ENCODE measurements at regions not wholly inside any gene's neighbourhood (a gene's known extent, or its start where the extent isn't known, plus 50 kb on each side); places are given as distances from the start of the nearest gene placed in this dataset.

DNA sequence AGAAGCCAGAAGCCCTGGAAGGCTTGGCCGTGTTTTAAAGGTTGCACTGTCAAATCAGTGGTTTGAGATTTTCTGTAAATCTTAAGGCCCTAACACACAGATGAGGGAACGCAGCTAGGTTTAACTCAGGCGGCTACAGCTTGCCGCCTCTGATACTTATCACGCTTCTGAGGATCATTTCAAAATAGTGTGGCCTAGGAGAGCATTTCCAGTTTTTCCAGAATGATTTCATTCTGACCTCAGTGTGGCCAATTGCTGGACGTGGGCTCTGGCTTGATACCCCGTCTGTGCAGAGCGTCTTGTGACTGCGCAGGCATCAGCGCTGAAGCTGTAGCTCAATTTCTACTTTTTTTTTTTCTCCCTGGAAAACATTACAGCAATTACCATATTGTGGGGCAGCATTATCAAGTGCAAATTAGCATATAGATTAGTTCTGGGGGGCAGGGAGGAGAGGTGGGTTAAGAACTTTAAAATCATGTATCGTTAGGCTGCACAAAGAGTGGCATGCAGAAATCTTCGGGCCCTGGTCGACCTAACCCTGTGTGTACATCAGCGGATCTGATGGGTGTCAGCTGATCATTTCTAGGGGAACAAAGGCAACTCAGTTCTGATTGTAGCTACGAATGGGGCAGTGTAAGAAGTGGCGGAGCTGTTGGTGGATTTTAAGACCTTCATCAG lies 105.0 kb upstream of the EEF1E1 start:
- POLR2A ChIA-PET, result no interaction called here

DNA sequence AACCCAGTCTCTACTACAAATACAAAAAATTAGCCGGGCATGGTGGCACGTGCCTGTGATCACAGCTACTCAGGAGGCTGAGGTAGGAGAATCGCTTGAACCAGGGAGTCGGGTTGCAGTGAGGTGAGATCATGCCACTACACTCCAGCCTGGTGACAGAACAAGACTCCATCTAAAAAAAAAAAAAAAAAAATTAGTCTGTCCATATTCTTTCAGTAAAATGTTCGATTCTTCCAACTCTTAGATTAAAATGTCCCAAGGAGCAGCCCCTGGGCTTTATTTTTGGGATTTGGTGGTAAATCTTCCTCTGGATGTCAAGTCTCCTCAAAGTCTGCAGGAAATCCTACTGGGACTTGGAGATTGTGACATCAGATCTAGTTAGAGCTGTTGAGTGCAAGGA lies 101.0 kb upstream of the EEF1E1 start:
- TF ChIP-seq, protein P1, sequence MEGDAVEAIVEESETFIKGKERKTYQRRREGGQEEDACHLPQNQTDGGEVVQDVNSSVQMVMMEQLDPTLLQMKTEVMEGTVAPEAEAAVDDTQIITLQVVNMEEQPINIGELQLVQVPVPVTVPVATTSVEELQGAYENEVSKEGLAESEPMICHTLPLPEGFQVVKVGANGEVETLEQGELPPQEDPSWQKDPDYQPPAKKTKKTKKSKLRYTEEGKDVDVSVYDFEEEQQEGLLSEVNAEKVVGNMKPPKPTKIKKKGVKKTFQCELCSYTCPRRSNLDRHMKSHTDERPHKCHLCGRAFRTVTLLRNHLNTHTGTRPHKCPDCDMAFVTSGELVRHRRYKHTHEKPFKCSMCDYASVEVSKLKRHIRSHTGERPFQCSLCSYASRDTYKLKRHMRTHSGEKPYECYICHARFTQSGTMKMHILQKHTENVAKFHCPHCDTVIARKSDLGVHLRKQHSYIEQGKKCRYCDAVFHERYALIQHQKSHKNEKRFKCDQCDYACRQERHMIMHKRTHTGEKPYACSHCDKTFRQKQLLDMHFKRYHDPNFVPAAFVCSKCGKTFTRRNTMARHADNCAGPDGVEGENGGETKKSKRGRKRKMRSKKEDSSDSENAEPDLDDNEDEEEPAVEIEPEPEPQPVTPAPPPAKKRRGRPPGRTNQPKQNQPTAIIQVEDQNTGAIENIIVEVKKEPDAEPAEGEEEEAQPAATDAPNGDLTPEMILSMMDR (IDR thresholded peaks at IDR 0.05; ENCODE audit: control extremely low read depth, extremely low read depth, low read depth, missing control alignments), result no peak
- ChIA-PET POLR2A (no interaction called here), CTCF (interaction anchor here (2.5 kb wide), 1 partner anchor 15 kb away, joined by 15 read pairs; no protein-coding TSS in a partner anchor)
- DNase-seq (ENCODE audit: extremely low spot score), result no peak

More for the DNA sequence above, 105.0 kb upstream of the EEF1E1 start:
- DNase-seq (ENCODE audit: extremely low spot score), result no peak
- TF ChIP-seq, protein P1 (IDR thresholded peaks at IDR 0.05; ENCODE audit: control extremely low read depth, extremely low read depth, low read depth, missing control alignments), result no peak
- CTCF ChIA-PET, result interaction anchor here (1.0 to 8.0 kb wide), 5 partner anchors 11 to 76 kb away, joined by 3 to 50 read pairs (median 4); no protein-coding TSS in a partner anchor

DNA sequence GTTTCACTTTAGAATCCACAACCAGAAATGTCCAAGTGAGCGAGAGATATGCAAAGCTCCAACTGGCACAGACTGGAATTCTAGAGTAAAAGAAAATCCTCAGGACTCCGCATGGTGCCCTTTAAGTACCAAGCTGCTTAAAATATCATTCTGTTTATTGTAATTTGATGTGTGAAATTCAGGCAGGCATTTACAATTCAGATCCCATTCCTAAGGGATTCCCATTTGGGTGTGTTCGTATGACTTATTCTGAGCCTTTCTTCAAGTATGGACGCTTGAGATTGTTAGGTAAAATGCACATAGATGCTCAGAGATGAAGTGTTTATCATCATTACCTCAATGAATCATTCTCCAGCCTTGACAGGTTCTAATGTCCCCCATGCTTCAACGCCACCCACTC lies 99.3 kb upstream of the EEF1E1 start:
- POLR2A ChIA-PET, result no interaction called here
- CTCF ChIA-PET, result interaction anchor here (1.3 to 2.5 kb wide), 2 partner anchors 17 to 20 kb away, joined by 4 to 15 read pairs; no protein-coding TSS in a partner anchor
- DNase-seq (ENCODE audit: extremely low spot score), result no peak
- TF ChIP-seq, protein P1 (IDR thresholded peaks at IDR 0.05; ENCODE audit: control extremely low read depth, extremely low read depth, low read depth, missing control alignments), result no peak

DNA sequence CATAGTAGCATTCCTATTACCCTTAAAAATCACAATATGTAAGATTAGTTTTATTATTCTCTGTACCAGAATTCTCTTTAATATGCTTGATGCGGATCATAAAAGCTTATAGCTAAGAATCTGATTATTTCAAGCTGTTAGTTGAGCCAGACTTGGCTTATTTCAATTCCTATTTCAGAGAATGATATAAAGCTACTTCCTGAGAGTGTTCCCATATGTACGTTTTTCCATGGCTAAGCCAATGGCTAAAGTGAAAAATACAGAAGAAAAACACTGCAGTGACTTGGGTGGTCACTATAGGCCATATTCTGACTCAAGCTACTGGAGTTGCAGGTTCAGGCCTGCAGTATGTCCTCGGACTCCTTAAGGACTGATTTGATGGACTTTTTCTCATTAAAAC lies 97.9 kb upstream of the EEF1E1 start:
- ChIA-PET CTCF (no interaction called here), POLR2A (no interaction called here)
- no peak for DNase-seq (ENCODE audit: extremely low spot score)
- TF ChIP-seq, protein P1 (IDR thresholded peaks at IDR 0.05; ENCODE audit: control extremely low read depth, extremely low read depth, low read depth, missing control alignments), result no peak

DNA sequence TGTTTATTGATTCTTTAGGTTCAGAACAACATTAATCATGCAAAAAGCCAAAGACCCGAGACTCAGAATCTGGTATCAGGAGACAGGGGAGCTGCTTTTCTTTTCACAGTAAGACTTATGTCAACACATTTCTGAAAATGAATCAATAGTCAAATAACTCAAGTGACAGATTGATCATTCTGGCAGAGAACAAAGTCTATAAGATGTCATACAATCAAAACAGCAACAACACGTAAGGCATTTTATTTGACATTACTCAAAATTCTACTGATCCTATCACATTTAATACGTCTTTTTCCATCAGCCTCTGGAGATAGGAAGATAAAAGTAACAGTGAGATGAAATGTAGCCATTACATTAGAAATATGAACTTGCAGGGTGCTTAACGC lies 93.4 kb upstream of the EEF1E1 start:
- ChIA-PET POLR2A (no interaction called here), CTCF (interaction anchor here (1.0 to 4.8 kb wide), 3 partner anchors 11 to 23 kb away, joined by 3 to 23 read pairs (median 4); no protein-coding TSS in a partner anchor)

DNA sequence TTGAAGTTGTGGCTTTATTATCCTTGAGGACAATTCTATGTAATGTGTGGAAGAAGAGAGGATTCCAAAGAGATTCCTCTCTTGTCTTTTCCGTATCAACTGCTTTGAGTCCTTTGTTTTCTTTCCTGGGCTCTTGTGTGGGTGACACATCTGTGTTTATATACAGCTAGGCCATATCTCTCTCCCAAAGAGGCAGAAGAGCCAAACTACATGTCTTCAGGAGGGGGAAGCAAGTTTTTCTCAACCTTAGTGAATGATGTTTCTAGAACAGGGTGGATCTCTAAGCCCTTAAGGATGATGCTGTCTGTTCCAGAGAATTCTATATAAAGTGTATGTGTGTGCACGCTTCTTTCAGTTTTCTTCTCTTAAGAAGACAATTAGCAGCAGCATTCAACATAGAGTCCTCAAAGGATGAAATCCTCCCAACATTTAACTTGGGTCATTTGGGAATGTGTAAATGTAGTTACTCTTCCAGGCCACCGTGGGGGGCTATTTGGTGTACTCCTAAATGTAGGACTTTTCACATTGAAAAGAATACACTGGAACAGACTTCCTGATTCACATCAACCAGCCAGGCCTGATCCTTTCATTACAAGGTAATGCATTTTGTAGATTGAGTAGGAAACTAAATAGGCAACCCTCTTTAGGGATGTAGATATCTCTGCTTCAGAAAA lies 92.8 kb upstream of the EEF1E1 start:
- CTCF ChIA-PET, result interaction anchor here (1.7 to 4.8 kb wide), 2 partner anchors 10 to 24 kb away, joined by 4 to 23 read pairs; no protein-coding TSS in a partner anchor
- POLR2A ChIA-PET, result no interaction called here
- DNase-seq (ENCODE audit: extremely low spot score), result no peak
- TF ChIP-seq, protein P1 (IDR thresholded peaks at IDR 0.05; ENCODE audit: control extremely low read depth, extremely low read depth, low read depth, missing control alignments), result peak; percentile 6

More for the DNA sequence above, 93.4 kb upstream of the EEF1E1 start:
- no peak for DNase-seq (ENCODE audit: extremely low spot score)
- TF ChIP-seq, protein P1 (IDR thresholded peaks at IDR 0.05; ENCODE audit: control extremely low read depth, extremely low read depth, low read depth, missing control alignments), result no peak
